ENCODE measurements at regions not wholly inside any gene's neighbourhood (a gene's known extent, or its start where the extent isn't known, plus 50 kb on each side); places are given as distances from the start of the nearest gene placed in this dataset.

- TF ChIP-seq CTCF (IDR thresholded peaks at IDR 0.05 in 8 of 11, conservative IDR thresholded peaks at IDR 0.05 in 3 of 11) (no peak), POLR2AphosphoS5 (IDR thresholded peaks at IDR 0.05) (no peak)
Observed at GRCh38 chr4:14222377-14223029, 595.0 kb upstream of the BOD1L1 start.

All from spleen (tissue), 7 donors.